Neural progenitor cell (in vitro differentiated cells): ENCODE measurements at regions not wholly inside any gene's neighbourhood (a gene's known extent, or its start where the extent isn't known, plus 50 kb on each side); places are given as distances from the start of the nearest gene placed in this dataset.

Experiments used
- CTCF ChIP-seq: fragments of 200-600 bp; sonication (generic); IDR thresholded peaks from 2 replicates; pipeline ENCODE4 v1.5.1; 2017; ENCODE audit warnings: antibody characterized with exemption, mild to moderate bottlenecking
- EZH2 ChIP-seq: fragments of 200-600 bp; sonication (generic); IDR thresholded peaks from 2 replicates; pipeline ENCODE4 v1.6.1; 2017; ENCODE audit warnings: antibody characterized with exemption, mild to moderate bottlenecking, moderate library complexity

GRCh38 chr10:114708084-114708483 is 50.0 kb upstream of the ABLIM1 start:
- TF ChIP-seq EZH2 (no peak), CTCF (no peak)
